ENCODE measurements at regions not wholly inside any gene's neighbourhood (a gene's known extent, or its start where the extent isn't known, plus 50 kb on each side); places are given as distances from the start of the nearest gene placed in this dataset.
"Not testable (repeated sequence)": the region's sequence is repeated elsewhere in the genome, so short reads cannot be mapped to it uniquely, and the experiment has no call there.

GRCh38 chr3:125767641-125768040 is 172.3 kb upstream of the OSBPL11 start:
- Histone ChIP-seq H3K27ac (no peak overlapping the region), H3K4me3 (no peak overlapping the region), H3K9me3 (no peaks in the 10 kb centered on the region), H3K36me3 (no peaks in the 10 kb centered on the region), H3K27me3 (ENCODE audit: low read depth) (no peaks in the 10 kb centered on the region), H3K4me1 (no peaks in the 10 kb centered on the region)
- DNase-seq: no peak
- intact Hi-C loops (cut with DNase I): no loop called here
- ATAC-seq: no peak
- no peak for TF ChIP-seq CTCF (IDR thresholded peaks at IDR 0.05)

DNA sequence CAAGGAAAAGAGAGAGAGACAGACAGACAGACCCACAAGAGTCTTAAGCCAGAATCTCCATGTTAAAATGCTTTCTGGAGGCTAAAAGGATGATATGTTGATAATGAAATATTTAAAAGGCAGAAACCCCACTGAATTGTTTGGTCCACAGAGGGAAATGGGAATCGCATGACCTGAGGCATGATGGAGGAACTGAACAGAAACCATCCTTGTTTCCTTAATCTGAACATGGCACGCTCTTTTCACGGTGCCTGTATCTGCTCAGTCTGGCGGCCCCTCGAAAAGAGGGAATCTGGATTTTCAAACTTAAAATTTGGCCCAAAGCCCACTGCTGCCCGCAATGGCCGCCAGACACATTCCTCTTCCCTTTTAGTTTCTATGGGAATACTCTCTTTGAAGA is 173.5 kb upstream of the OSBPL11 start:
- H3K4me1 ChIP-seq; H3K36me3 ChIP-seq; H3K27ac ChIP-seq; H3K4me3 ChIP-seq; ATAC-seq; DNase-seq; H3K9me3 ChIP-seq; intact Hi-C loops (cut with DNase I); H3K27me3 ChIP-seq (ENCODE audit: low read depth): not testable (repeated sequence)

DNA sequence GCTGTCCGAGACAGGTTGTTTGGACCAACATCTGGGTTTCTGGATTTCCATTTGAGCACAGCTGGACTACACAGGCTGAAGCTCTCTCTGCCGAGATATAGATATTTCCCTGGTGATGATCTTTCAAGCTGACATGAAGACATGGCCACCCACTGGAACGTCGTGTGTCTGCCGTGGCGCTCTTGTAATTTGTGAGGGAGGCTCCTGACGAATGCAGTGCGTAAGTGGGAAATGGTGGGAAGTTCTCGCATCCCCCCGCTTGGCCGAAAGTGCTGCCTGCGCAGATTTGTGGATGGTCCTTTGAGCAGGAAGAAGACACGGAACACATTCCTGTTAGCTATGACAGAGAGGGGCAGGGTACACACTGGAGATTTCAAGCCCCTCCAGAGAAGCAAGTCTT is 176.2 kb upstream of the OSBPL11 start:
- H3K36me3 ChIP-seq; H3K9me3 ChIP-seq; H3K4me1 ChIP-seq; H3K27me3 ChIP-seq (ENCODE audit: low read depth); intact Hi-C loops (cut with DNase I); H3K4me3 ChIP-seq; H3K27ac ChIP-seq; DNase-seq; ATAC-seq: not testable (repeated sequence)

DNA sequence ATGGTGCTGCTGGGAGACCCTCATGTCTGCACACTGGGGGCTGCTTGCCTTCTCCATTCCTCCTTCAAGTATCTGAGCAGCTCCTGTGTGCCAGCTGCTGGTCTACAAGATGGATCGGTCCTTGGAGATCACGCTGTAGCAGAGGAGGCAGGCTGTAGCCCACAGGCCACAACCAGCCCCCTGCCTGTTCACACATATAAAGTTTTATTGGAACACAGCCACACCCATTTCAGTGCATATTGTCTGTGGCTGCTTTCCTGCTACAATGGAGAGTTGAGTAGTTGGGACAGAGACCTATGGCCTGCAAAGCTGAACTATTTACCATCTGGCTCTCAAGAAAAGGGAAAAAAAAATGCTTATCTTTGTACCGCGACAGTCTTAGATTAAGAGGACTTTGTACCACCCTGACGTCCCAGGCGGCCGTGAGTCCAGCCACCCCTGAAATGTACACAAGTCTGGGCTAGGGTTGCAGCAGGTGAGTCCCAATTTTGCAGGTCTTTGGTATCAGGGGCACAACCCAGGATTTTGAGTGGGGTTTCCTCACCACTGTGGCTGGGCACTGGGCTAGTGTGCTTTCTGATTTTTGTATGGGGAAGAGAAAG is 179.2 kb upstream of the OSBPL11 start:
- H3K27ac ChIP-seq; H3K36me3 ChIP-seq; ATAC-seq; H3K9me3 ChIP-seq; DNase-seq; H3K4me1 ChIP-seq; H3K4me3 ChIP-seq; H3K27me3 ChIP-seq (ENCODE audit: low read depth); intact Hi-C loops (cut with DNase I): not testable (repeated sequence)

DNA sequence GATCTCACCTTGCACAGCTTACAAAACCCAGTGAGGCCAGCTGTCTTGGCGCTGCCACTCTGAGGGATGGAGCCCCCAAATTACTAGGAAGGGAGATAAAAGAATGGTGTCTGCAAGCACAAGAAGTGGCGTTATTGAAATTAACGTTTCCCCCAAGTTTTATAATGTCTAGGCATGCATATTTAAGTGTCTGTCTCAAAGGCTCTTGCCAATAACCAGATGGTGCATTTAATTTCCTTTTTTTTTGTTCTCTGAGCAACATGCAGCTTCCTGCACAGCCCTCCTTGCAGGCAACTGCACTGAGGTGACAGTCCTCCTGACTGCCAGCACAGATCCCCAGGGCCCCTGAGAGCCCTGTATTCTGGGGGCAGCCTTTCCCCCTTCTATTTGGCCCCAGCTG is 179.8 kb upstream of the OSBPL11 start:
- H3K4me3 ChIP-seq; H3K27me3 ChIP-seq (ENCODE audit: low read depth); H3K9me3 ChIP-seq; H3K36me3 ChIP-seq; H3K4me1 ChIP-seq; DNase-seq; ATAC-seq; H3K27ac ChIP-seq; intact Hi-C loops (cut with DNase I): not testable (repeated sequence)

DNA sequence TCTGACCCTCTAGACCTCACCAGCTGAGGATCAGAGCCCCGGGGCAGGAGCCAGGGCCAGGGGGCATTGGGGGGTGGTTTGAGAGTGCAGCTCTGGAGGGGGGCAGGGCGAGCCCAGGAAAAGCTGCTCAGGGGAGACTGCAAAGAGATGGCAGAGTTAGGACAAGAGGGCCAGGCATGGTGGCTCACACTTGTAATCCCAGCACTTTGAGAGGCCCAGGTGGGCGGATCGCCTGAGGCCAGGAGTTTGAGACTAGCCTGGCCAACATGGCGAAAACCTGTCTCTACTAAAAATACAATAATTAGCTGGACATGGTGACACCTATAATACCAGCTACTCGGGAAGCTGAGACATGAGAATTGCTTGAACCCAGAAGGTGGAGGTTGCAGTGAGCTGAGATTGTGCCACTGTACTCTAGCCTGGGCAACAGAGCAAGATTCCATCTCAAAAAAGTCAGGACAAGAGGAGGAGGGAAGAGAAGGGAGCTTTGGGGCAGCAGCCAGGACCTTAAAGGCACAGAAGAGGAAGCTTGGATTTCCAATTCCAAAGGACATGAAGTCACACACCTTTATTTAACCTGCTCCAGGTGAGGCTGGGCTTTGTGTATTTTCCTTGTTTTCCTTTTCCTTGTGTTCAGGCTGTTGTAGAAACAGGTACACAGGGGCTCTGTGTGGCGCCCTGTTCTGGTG is 180.5 kb upstream of the OSBPL11 start:
- H3K4me1 ChIP-seq; H3K36me3 ChIP-seq; ATAC-seq; DNase-seq; intact Hi-C loops (cut with DNase I); H3K27ac ChIP-seq; H3K9me3 ChIP-seq; H3K4me3 ChIP-seq; H3K27me3 ChIP-seq (ENCODE audit: low read depth): not testable (repeated sequence)

DNA sequence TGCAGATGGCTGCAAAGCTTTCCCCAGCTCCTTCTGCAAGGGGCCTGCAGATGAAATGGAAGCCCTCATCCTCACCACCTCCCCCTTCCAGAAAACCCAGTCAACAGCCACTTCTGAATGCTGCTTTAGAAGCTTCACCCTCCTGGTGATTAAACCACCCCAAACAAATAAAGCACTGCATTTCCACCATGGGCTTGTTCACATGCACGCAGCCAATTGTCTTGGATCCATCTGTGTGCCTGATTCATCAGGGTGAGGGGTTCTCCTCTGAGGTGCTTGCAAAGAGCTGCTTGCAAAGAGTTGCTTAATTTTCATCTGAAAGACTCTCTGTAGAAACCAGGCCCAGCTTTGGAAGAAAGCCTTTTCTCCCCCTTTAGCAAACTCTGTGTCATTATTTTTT is 184.0 kb upstream of the OSBPL11 start:
- H3K27me3 ChIP-seq (ENCODE audit: low read depth): not testable (repeated sequence)

GRCh38 chr3:125779918-125780317 is 184.6 kb upstream of the OSBPL11 start:
- H3K27ac ChIP-seq; intact Hi-C loops (cut with DNase I); H3K36me3 ChIP-seq; H3K27me3 ChIP-seq (ENCODE audit: low read depth); DNase-seq; H3K4me1 ChIP-seq; H3K9me3 ChIP-seq; ATAC-seq; H3K4me3 ChIP-seq: not testable (repeated sequence)

More for the DNA sequence above, 184.0 kb upstream of the OSBPL11 start:
- H3K9me3 ChIP-seq; intact Hi-C loops (cut with DNase I); H3K27ac ChIP-seq; ATAC-seq; DNase-seq; H3K36me3 ChIP-seq; H3K4me3 ChIP-seq; H3K4me1 ChIP-seq: not testable (repeated sequence)

DNA sequence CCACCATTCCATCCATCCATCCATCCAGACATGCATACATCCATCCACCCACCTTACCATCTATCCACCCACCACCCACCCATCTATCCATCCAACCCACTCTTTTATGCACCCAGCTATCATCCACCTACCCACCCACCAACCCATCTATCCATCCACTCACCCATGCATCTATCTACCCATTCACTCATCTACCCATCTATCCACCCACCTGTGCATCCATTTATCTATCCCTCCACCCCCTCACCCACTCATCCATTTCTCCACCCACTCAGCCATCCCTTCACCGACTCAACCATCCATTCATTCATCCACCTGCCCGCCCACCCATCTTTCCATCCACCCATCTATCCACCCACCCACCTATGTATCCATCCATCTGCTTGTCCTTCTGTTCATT is 186.4 kb upstream of the OSBPL11 start:
- H3K27me3 ChIP-seq (ENCODE audit: low read depth); DNase-seq; H3K4me1 ChIP-seq; H3K4me3 ChIP-seq; H3K27ac ChIP-seq; H3K36me3 ChIP-seq; ATAC-seq; intact Hi-C loops (cut with DNase I); H3K9me3 ChIP-seq: not testable (repeated sequence)

- H3K4me3 ChIP-seq; H3K27ac ChIP-seq; intact Hi-C loops (cut with DNase I); DNase-seq; H3K9me3 ChIP-seq; H3K4me1 ChIP-seq; H3K36me3 ChIP-seq; H3K27me3 ChIP-seq (ENCODE audit: low read depth); ATAC-seq: not testable (repeated sequence)
These were observed 178.7 kb upstream of the ROPN1B start for GRCh38 chr3:125790312-125790711.

GRCh38 chr3:125791021-125791420 is 178.0 kb upstream of the ROPN1B start:
- H3K36me3 ChIP-seq; H3K9me3 ChIP-seq; H3K4me1 ChIP-seq; ATAC-seq; H3K4me3 ChIP-seq; H3K27me3 ChIP-seq (ENCODE audit: low read depth); DNase-seq; H3K27ac ChIP-seq; intact Hi-C loops (cut with DNase I): not testable (repeated sequence)

DNA sequence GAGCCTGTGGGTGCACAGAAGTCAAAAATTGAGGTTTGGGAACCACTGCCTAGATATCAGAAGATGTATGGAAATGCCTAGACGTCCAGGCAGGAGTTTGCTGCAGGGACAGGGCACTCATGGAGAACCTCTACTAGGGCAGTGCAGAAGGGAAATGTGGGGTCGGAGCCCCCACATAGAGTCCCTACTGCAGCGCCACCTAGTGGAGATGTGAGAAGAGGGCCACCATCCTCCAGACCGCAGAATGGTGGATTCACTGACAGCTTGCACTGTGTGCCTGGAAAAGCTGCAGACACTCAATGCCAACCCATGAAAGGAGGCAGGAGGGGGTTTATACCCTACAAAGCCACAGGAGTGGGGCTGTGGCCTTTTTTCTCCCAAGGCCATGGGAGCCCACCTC is 159.0 kb upstream of the ROPN1B start:
- H3K27me3 ChIP-seq (ENCODE audit: low read depth); H3K4me3 ChIP-seq; H3K36me3 ChIP-seq; H3K4me1 ChIP-seq; DNase-seq; intact Hi-C loops (cut with DNase I); H3K27ac ChIP-seq; ATAC-seq: not testable (repeated sequence)
- peaks cover 49% of the 10 kb centered on the region for H3K9me3 ChIP-seq

GRCh38 chr3:125822175-125822574 is 146.8 kb upstream of the ROPN1B start:
- ATAC-seq; H3K4me1 ChIP-seq; H3K4me3 ChIP-seq; H3K9me3 ChIP-seq; H3K27ac ChIP-seq; intact Hi-C loops (cut with DNase I); H3K36me3 ChIP-seq; H3K27me3 ChIP-seq (ENCODE audit: low read depth); DNase-seq: not testable (repeated sequence)

All from lower lobe of right lung (tissue), 2 donors.